Stomach (tissue), 8 donors: ENCODE measurements at regions not wholly inside any gene's neighbourhood (a gene's known extent, or its start where the extent isn't known, plus 50 kb on each side); places are given as distances from the start of the nearest gene placed in this dataset.

Experiments used
- DNase-seq, 2 donors: peaks; one replicate each; pipeline versions ENCODE4 v3.0.0 to v3.0.0-alpha.2; 2013 to 2019
- H3K27ac ChIP-seq, 5 donors: fragments of 200-600 bp in 4 of 5; sonication (generic) in 4 of 5; one replicate each; pipeline ENCODE4 v1.5.1; 2013 to 2019; ENCODE audit warnings: mild to moderate bottlenecking in 1 of 5, moderate library complexity in 1 of 5
- H3K27me3 ChIP-seq, 3 donors: fragments of 200-600 bp; sonication (generic); one replicate each; pipeline ENCODE4 v1.5.1; 2017 to 2019; ENCODE audit warnings: mixed run types in 1 of 3
- H3K36me3 ChIP-seq, 4 donors: fragments of 200-600 bp; sonication (generic); 1 replicate in 3 of 4; 2 replicates in 1 of 4; pipeline ENCODE4 v1.5.1; 2016 to 2019
- H3K4me1 ChIP-seq, 4 donors: fragments of 200-600 bp; sonication (generic); one replicate each; pipeline ENCODE4 v1.5.1; 2016 to 2019
- H3K4me3 ChIP-seq, 4 donors: fragments of 200-600 bp; sonication (generic) in 3 of 4; one replicate each; pipeline ENCODE4 v1.5.1; 2016 to 2019; ENCODE audit warnings: mild to moderate bottlenecking in 1 of 4
- H3K9me3 ChIP-seq, 4 donors: fragments of 200-600 bp; sonication (generic); one replicate each; pipeline ENCODE4 v1.5.1; 2016 to 2019
- CTCF ChIP-seq, 7 experiments: fragments of 450-650 bp in 4 of 7; fragments of 200-600 bp in 3 of 7; sonication (generic) in 3 of 7; IDR thresholded peaks; one replicate each; pipeline ENCODE4 v1.5.1; 2016 to 2019; ENCODE audit warnings: antibody characterized with exemption in 7 of 7, control low read depth in 2 of 7, mild to moderate bottlenecking in 1 of 7
- EP300 ChIP-seq: sonication (generic); formaldehyde crosslinking; IDR thresholded peaks from one replicate; pipeline ENCODE4 v1.6.1; 2017; ENCODE audit warnings: antibody characterized with exemption
- POLR2A ChIP-seq, 4 donors: fragments of 450-650 bp; IDR thresholded peaks; one replicate each; pipeline ENCODE4 v1.6.1; 2016; ENCODE audit warnings: antibody characterized with exemption in 4 of 4, control low read depth in 2 of 4, mild to moderate bottlenecking in 1 of 4, moderate library complexity in 1 of 4
- POLR2AphosphoS5 ChIP-seq, 3 donors: sonication (generic); formaldehyde crosslinking; IDR thresholded peaks; one replicate each; pipeline ENCODE4 v1.6.1; 2016; ENCODE audit warnings: antibody characterized with exemption in 3 of 3
- WGBS, 5 donors: extraction: QIAGEN DNeasy Blood & Tissue Kit in 3 of 5; methylation state at CpG; one replicate each; pipeline versions ENCODE4 v1.1.5 to v1.1.7; 2013 to 2018; 5-methylcytosine and 5-hydroxymethylcytosine counted together
- intact Hi-C: fragments of 100-400 bp; cut with DNase I; formaldehyde crosslinking; loops from one replicate; pipeline ENCODE4 v1.15.1; 2023; ENCODE audit warnings: low total_unique reads
- donor health status: healthy with polysubstance abuse.
- donor health status: Bipolar disorder and iron deficiency.
- donor health status: healthy.

DNA sequence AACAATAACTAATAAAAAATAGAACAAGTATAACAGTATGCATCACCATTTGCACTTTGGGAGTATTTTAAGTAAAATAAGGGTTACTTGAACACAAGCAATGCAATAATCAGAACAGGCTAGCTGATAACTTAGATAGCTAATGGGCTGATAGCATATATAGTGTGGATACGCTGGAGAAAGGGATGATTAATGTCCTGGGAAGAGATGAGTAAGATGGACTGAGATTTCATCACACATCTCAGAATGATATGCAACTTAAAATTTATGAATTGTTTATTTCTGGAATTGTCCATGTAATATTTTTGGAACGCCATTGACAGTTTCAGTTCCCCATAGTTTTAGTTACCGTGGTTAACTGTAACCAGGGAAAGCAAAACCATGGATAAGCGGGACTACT lies 173.6 kb downstream of the ISL1 start:
- intact Hi-C loops: no loop called here
- Histone ChIP-seq H3K4me3 (no peak overlapping the region), H3K4me1 (no peaks in the 10 kb centered on the region), H3K27ac (no peak overlapping the region), H3K9me3 (peaks cover 0 to 5% (median 0%) of the 10 kb centered on the region in 4 donors), H3K27me3 (no peaks in the 10 kb centered on the region), H3K36me3 (no peaks in the 10 kb centered on the region)
- TF ChIP-seq POLR2A (IDR thresholded peaks at IDR 0.05) (no peak), EP300 (no peak), POLR2AphosphoS5 (IDR thresholded peaks at IDR 0.05) (no peak), CTCF (IDR thresholded peaks at IDR 0.05) (no peak)
- 92 to 96% (median 92%) methylated on average over 4 of the region's 4 CpGs for WGBS, 5 donors
- no peak for DNase-seq

DNA sequence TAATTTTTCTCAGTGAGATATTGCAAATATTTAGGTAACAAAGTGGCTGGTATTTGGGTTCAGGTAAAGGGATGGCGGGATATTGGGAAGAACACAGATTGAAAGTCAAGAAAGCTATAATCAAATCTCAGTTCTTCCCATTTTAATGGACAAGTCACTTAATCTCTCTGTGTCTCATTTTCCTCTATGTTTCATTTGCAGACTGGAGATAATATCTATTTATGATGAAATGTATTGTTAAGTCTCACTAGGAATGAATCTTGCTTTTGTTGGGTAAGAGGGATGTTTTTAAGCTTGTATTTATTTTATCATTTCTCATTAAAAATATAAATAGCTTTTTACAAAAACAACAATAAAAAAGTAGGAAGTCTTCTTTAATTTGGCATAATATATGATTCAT lies 175.4 kb downstream of the ISL1 start:
- H3K4me3 ChIP-seq: no peak overlapping the region
- no peaks in the 10 kb centered on the region for H3K36me3 ChIP-seq
- no peak overlapping the region for H3K27ac ChIP-seq
- H3K4me1 ChIP-seq: no peaks in the 10 kb centered on the region
- WGBS, 5 donors: 90 to 97% (median 93%) methylated on average over 1 of the region's 1 CpG
- no peak for TF ChIP-seq POLR2A (IDR thresholded peaks at IDR 0.05)
- TF ChIP-seq EP300: no peak
- TF ChIP-seq POLR2AphosphoS5 (IDR thresholded peaks at IDR 0.05): no peak
- TF ChIP-seq CTCF (IDR thresholded peaks at IDR 0.05): no peak
- no peak for DNase-seq
- H3K27me3 ChIP-seq: no peaks in the 10 kb centered on the region
- H3K9me3 ChIP-seq: no peaks in the 10 kb centered on the region
- intact Hi-C loops: no loop called here

- no peak for DNase-seq
- Histone ChIP-seq H3K9me3 (no peaks in the 10 kb centered on the region), H3K4me3 (no peak overlapping the region), H3K36me3 (no peaks in the 10 kb centered on the region), H3K4me1 (no peaks in the 10 kb centered on the region), H3K27me3 (no peaks in the 10 kb centered on the region), H3K27ac (no peak overlapping the region)
- 62 to 82% (median 75%) methylated on average over 2 of the region's 2 CpGs for WGBS, 5 donors
- TF ChIP-seq CTCF (IDR thresholded peaks at IDR 0.05): no peak
- no peak for TF ChIP-seq POLR2A (IDR thresholded peaks at IDR 0.05)
- no peak for TF ChIP-seq EP300
- TF ChIP-seq POLR2AphosphoS5 (IDR thresholded peaks at IDR 0.05): no peak
- intact Hi-C loops: no loop called here
These were observed 176.1 kb downstream of the ISL1 start for GRCh38 chr5:51559339-51559738.

DNA sequence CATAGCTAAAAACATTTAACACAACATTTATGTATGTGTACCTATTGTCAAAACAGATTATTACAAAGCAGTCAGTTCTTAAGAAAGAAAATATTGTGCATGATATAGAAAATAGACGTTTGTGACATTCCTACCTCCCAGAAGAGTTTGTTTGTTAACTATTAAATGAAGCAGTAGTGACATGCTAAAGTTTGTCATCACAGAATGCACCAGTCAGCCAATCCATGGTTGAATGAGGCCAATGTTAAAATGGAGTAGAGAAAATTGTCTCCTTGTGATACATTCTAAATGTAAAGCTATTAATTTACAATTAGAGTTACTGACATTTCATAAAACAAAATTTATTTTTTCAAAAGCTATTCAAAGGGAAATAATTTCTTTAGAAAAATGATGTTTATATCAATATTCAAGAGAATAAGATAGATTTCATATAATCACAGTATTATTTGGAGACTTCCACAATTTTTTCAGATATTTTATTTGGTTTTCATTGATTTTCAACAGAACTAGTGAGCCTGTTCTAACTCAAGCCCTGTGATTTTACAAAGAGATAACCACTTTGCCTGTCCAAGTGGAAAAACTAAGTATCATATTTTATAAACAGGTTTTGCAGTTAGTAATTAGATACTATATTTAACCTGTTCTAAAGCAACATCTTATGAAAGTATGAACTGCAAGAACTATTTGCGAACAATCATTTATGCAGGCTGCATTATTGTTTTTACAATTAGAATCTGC lies 176.8 kb downstream of the ISL1 start:
- DNase-seq: no peak
- WGBS, 5 donors: 67 to 73% (median 72%) methylated on average over 2 of the region's 2 CpGs
- no peaks in the 10 kb centered on the region for H3K27me3 ChIP-seq
- H3K4me1 ChIP-seq: no peaks in the 10 kb centered on the region
- no peaks in the 10 kb centered on the region for H3K9me3 ChIP-seq
- TF ChIP-seq POLR2A (IDR thresholded peaks at IDR 0.05): no peak
- TF ChIP-seq EP300: no peak
- no peak for TF ChIP-seq CTCF (IDR thresholded peaks at IDR 0.05)
- TF ChIP-seq POLR2AphosphoS5 (IDR thresholded peaks at IDR 0.05): no peak
- H3K4me3 ChIP-seq: no peak overlapping the region
- H3K36me3 ChIP-seq: no peaks in the 10 kb centered on the region
- H3K27ac ChIP-seq: no peak overlapping the region
- intact Hi-C loops: no loop called here
